Panc1 (cell line): ENCODE measurements at regions not wholly inside any gene's neighbourhood (a gene's known extent, or its start where the extent isn't known, plus 50 kb on each side); places are given as distances from the start of the nearest gene placed in this dataset.

Source experiments
- ATAC-seq: fragments of 200-7000 bp; cut with Tn5 transposase; 2 replicates; pipeline ENCODE4 v1.9.1; 2020; ENCODE audit warnings: mild to moderate bottlenecking, moderate library complexity
- BruUV-seq: library from RNA; stranded (reverse); fragments of 400-500 nt; replicated peaks from 2 replicates; lab custom pipeline; 2021; lab: Mats Ljungman, UMichigan
- CTCF ChIA-PET: fragments of 300-600 bp; sonication (Branson Sonifier 250); formaldehyde crosslinking; loops from one replicate; lab custom pipeline; 2022; ENCODE audit warnings: antibody characterized with exemption; lab: Charles Lee
- POLR2A ChIA-PET: fragments of 300-600 bp; sonication (Branson Sonifier 250); formaldehyde crosslinking; loops from one replicate; lab custom pipeline; 2022; ENCODE audit warnings: antibody characterized with exemption; lab: Charles Lee
- DNase-seq: peaks from one replicate; pipeline ENCODE4 v3.0.0-alpha.2; 2010; ENCODE audit warnings: low read depth, low spot score
- H3K27ac ChIP-seq: 2 replicates; pipeline ENCODE4 v1.5.1; 2011; ENCODE audit warnings: mild to moderate bottlenecking, low read length, inconsistent platforms
- H3K27me3 ChIP-seq: fragments of 200-500 bp; sonication (Bioruptor generic); 2 replicates; pipeline ENCODE4 v1.6.0; 2014; ENCODE audit warnings: low read length, inconsistent platforms; ENCODE audit not compliant: control insufficient read depth, insufficient read depth
- H3K36me3 ChIP-seq: fragments of 200-500 bp; sonication (Bioruptor generic); 2 replicates; pipeline ENCODE4 v1.5.1; 2014; ENCODE audit warnings: inconsistent platforms, mild to moderate bottlenecking, low read length, moderate library complexity; ENCODE audit not compliant: control insufficient read depth, insufficient read depth
- H3K4me1 ChIP-seq: 2 replicates; pipeline ENCODE4 v1.5.1; 2011; ENCODE audit warnings: inconsistent platforms, mild to moderate bottlenecking, low read length, moderate library complexity; ENCODE audit not compliant: control insufficient read depth, insufficient read depth
- H3K4me3 ChIP-seq, 2 experiments: 2 replicates each; pipeline ENCODE4 v1.5.1; 2011 to 2012; ENCODE audit warnings: low read depth in 2 of 2, low read length in 2 of 2, mild to moderate bottlenecking in 2 of 2, inconsistent platforms in 1 of 2, moderate library complexity in 1 of 2
- H3K9me3 ChIP-seq: fragments of 200-500 bp; sonication (Bioruptor generic); 2 replicates; pipeline ENCODE4 v1.5.1; 2014; ENCODE audit warnings: low read depth, mild to moderate bottlenecking, inconsistent platforms, low read length, moderate library complexity; ENCODE audit not compliant: control insufficient read depth, insufficient read depth
- CTCF ChIP-seq: fragments of 450-650 bp; IDR thresholded peaks from 2 replicates; pipeline ENCODE4 v1.5.1; 2017; ENCODE audit warnings: mild to moderate bottlenecking
- POLR2AphosphoS5 ChIP-seq: IDR thresholded peaks from 2 replicates; pipeline ENCODE4 v1.6.1; 2012; ENCODE audit warnings: mild to moderate bottlenecking, low read depth, low read length, moderate library complexity
- REST ChIP-seq, 2 experiments: IDR thresholded peaks; 2 replicates each; pipeline ENCODE4 v1.6.1; 2011 to 2012; ENCODE audit warnings: low read depth in 2 of 2, control low read depth in 1 of 2, low read length in 1 of 2, mild to moderate bottlenecking in 1 of 2, moderate library complexity in 1 of 2; ENCODE audit not compliant: insufficient read depth in 1 of 2
- SIN3A ChIP-seq: IDR thresholded peaks from 2 replicates; pipeline ENCODE4 v1.6.1; 2012; ENCODE audit warnings: low read depth, mild to moderate bottlenecking, low read length, moderate library complexity, borderline replicate concordance; ENCODE audit not compliant: insufficient read depth
- TCF7L2 ChIP-seq: IDR thresholded peaks from 2 replicates; pipeline ENCODE4 v1.6.1; 2011; ENCODE audit warnings: mild to moderate bottlenecking, low read depth, low read length, inconsistent platforms
- in situ Hi-C: cut with HindIII; loops from 2 replicates; pipeline ENCODE4 v1.10.0; 2016; ENCODE audit warnings: low sequenced_read_pairs, low pct_unique_long_range_greater_than_20kb
- intact Hi-C: fragments of 100-400 bp; cut with micrococcal nuclease; formaldehyde crosslinking; loops from one replicate; pipeline ENCODE4 v1.10.0; 2022; ENCODE audit not compliant: unreplicated experiment

DNA sequence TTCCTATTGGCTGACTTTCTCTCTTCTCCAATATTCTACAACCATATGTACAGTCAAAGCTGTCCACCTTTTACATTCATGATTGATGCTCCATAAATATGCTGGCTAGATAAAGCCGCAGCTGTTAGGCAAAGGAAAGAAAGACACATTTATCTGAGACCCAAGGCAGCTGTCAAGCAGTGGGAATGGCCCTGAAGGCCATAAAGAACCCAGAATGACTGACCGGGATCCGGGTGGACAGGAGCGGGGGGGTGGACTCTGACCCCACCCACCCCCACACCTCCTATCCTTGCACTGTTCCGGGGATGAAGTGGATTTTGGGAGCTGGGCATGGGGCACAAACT lies 116.4 kb downstream of the RTP5 start:
- TF ChIP-seq POLR2AphosphoS5: no peak
- no peak for TF ChIP-seq CTCF
- no peak for TF ChIP-seq TCF7L2
- no peak for TF ChIP-seq REST (IDR thresholded peaks at IDR 0.05; ENCODE audit: insufficient read depth in 1 of 2, low read depth in 2 of 2, low read length in 1 of 2)
- TF ChIP-seq SIN3A: no peak
- H3K9me3 ChIP-seq: no peaks in the 10 kb centered on the region
- ATAC-seq (no peak), DNase-seq (no peak)
- BruUV-seq: no TSS peak
- no peak overlapping the region for H3K27ac ChIP-seq
- no peaks in the 10 kb centered on the region for H3K4me1 ChIP-seq
- no peaks in the 10 kb centered on the region for H3K36me3 ChIP-seq
- intact Hi-C loops: no loop called here
- no peak overlapping the region for H3K4me3 ChIP-seq
- ChIA-PET POLR2A (no interaction called here), CTCF (no interaction called here)
- in situ Hi-C loops: no loop called here
- no peaks in the 10 kb centered on the region for H3K27me3 ChIP-seq

DNA sequence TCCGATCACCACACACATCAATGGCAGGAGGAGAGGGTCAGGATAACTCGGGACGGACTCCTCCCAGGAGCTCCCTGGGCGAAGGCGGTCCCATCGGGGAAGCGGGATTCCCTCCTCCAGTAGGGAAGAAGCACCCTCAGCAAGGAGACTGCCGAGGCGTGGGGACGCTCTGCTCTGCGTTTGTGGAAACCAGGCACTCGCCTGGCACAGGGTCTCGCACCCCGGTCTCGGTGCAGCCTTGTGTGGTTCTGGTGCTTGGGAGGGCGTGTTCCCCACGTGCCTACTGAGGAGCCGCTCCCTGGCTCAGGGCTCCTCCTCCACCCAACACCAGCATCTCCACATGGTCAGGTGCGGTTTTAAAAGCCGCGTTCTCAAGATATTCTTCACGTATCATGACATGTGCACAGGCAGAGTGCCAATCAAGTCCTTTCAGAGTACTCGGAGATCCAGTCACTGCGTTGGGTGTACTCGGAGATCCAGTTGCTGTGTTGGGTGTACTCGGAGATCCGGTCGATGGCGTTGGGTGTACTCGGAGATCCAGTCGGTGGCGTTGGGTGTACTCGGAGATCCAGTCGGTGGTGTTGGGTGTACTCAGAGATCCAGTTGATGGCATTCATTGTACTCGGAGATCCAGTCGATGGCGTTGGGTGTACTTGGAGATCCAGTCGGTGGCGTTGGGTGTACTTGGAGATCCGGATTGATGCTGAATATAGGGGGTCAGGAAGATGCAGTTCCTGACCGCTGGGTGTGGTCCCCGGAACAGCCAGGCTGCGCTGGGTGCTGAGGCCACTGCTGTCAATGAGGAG lies 117.5 kb downstream of the RTP5 start:
- no TSS peak for BruUV-seq
- H3K4me1 ChIP-seq: no peaks in the 10 kb centered on the region
- no peaks in the 10 kb centered on the region for H3K27me3 ChIP-seq
- in situ Hi-C loops (no loop called here), intact Hi-C loops (no loop called here)
- DNase-seq: no peak
- ATAC-seq: no peak
- H3K9me3 ChIP-seq: no peaks in the 10 kb centered on the region
- TF ChIP-seq CTCF (no peak), TCF7L2 (no peak), POLR2AphosphoS5 (no peak), SIN3A (no peak), REST (IDR thresholded peaks at IDR 0.05; ENCODE audit: insufficient read depth in 1 of 2, low read depth in 2 of 2, low read length in 1 of 2) (no peak)
- H3K36me3 ChIP-seq: no peaks in the 10 kb centered on the region
- POLR2A ChIA-PET: no interaction called here
- no peak overlapping the region for H3K4me3 ChIP-seq
- no peak overlapping the region for H3K27ac ChIP-seq
- CTCF ChIA-PET: no interaction called here
